ENCODE measurements at regions not wholly inside any gene's neighbourhood (a gene's known extent, or its start where the extent isn't known, plus 50 kb on each side); places are given as distances from the start of the nearest gene placed in this dataset.

DNA sequence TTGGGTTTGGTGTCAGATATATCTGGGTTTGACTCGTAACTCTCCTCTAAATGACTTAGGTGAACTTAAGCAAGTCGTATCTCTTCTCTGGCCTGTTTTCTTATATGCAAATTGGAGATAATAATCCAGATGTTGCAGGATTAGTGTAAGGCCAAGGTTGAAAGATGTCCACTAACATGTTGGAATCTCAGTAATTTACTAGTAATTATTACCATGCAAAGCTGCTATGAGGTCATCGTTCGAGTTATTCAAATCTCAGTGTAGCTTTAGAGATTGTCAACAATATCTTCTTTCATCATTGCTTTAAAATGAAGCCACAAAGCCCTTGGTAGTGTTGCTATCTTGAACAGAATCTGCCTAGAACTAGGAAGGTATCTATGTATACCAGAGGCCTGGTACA, 437.7 kb upstream of the KLF4 start:
- WGBS (ENCODE audit: extremely low coverage, insufficient read length, low lambda C conversion rate), result no CpG with 5 or more reads among the region's 4 CpGs
- no peaks in the 10 kb centered on the region for H3K27me3 ChIP-seq (ENCODE audit: insufficient read depth, low read length)
- TF ChIP-seq, protein P1, sequence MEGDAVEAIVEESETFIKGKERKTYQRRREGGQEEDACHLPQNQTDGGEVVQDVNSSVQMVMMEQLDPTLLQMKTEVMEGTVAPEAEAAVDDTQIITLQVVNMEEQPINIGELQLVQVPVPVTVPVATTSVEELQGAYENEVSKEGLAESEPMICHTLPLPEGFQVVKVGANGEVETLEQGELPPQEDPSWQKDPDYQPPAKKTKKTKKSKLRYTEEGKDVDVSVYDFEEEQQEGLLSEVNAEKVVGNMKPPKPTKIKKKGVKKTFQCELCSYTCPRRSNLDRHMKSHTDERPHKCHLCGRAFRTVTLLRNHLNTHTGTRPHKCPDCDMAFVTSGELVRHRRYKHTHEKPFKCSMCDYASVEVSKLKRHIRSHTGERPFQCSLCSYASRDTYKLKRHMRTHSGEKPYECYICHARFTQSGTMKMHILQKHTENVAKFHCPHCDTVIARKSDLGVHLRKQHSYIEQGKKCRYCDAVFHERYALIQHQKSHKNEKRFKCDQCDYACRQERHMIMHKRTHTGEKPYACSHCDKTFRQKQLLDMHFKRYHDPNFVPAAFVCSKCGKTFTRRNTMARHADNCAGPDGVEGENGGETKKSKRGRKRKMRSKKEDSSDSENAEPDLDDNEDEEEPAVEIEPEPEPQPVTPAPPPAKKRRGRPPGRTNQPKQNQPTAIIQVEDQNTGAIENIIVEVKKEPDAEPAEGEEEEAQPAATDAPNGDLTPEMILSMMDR (conservative IDR thresholded peaks at IDR 0.05), result no peak

More for the DNA sequence above, 437.7 kb upstream of the KLF4 start:
- H2BK5ac ChIP-seq (ENCODE audit: insufficient read length, low read length), result no peak overlapping the region
- DNase-seq, result no peak
- no peak overlapping the region for H2AK5ac ChIP-seq (ENCODE audit: insufficient read length, low read length)
- no peak overlapping the region for H2BK15ac ChIP-seq (ENCODE audit: low read depth, low read length)
- H3K4ac ChIP-seq (ENCODE audit: low read depth, low read length), result no peak overlapping the region
- H3K4me3 Mint-ChIP-seq, result no peak overlapping the region
- H3K79me2 ChIP-seq (ENCODE audit: insufficient read depth, low read length), result no peaks in the 10 kb centered on the region
- no peak overlapping the region for H4K5ac ChIP-seq (ENCODE audit: insufficient read length, low read depth, low read length)
- peaks cover 0 to 5% of the 10 kb centered on the region in 2 experiments; a peak in 1 of 5 replicates for H3K9me3 Mint-ChIP-seq
- no peak overlapping the region for H3T11ph ChIP-seq (ENCODE audit: low read length)
- H3K14ac ChIP-seq (ENCODE audit: insufficient read depth, low read length), result no peak overlapping the region
- no peak overlapping the region for H2AFZ ChIP-seq (ENCODE audit: low read length)
- no peaks in the 10 kb centered on the region for H3K23me2 ChIP-seq (ENCODE audit: insufficient read length, low read depth, low read length, poor library complexity, severe bottlenecking)
- no peaks in the 10 kb centered on the region for H3K27me3 Mint-ChIP-seq (ENCODE audit: low read depth)
- no peak overlapping the region for H2BK12ac ChIP-seq (ENCODE audit: insufficient read length, low read depth, low read length)
- no peaks in the 10 kb centered on the region for H3K79me1 ChIP-seq (ENCODE audit: insufficient read depth, low read depth, low read length, poor library complexity, severe bottlenecking)
- H3K4me1 ChIP-seq (ENCODE audit: insufficient read depth, low read length), result no peaks in the 10 kb centered on the region; the same call in 1 of the 2 replicates
- H3K36me3 Mint-ChIP-seq (ENCODE audit: insufficient read depth in 1 of 3, low read depth in 3 of 3), result no peaks in the 10 kb centered on the region
- H4K91ac ChIP-seq (ENCODE audit: insufficient read length, low read depth, low read length), result no peak overlapping the region
- no peak overlapping the region for H4K8ac ChIP-seq (replicated peaks; ENCODE audit: insufficient read length, low read depth, low read length)
- no peak overlapping the region for H3K18ac ChIP-seq (ENCODE audit: insufficient read length, low read depth, low read length)
- no peak overlapping the region for H3K23ac ChIP-seq (ENCODE audit: insufficient read length, low read depth, low read length)
- no peak overlapping the region for H3K27ac ChIP-seq (ENCODE audit: insufficient read length, low read depth, low read length)
- no peak overlapping the region for H3K4me2 ChIP-seq (ENCODE audit: insufficient read depth, insufficient read length, low read length)
- no peaks in the 10 kb centered on the region for H3K9me3 ChIP-seq (ENCODE audit: control insufficient read depth, low read depth, low read length)
- H3K56ac ChIP-seq (ENCODE audit: insufficient read length, low read depth, low read length), result no peak overlapping the region
- no peak overlapping the region for H2BK20ac ChIP-seq (ENCODE audit: low read depth, low read length, poor library complexity, severe bottlenecking)
- no peaks in the 10 kb centered on the region for H3K4me1 Mint-ChIP-seq
- no peak overlapping the region for H2BK120ac ChIP-seq (ENCODE audit: low read depth, low read length, poor library complexity, severe bottlenecking)
- no peaks in the 10 kb centered on the region for H4K20me1 ChIP-seq (ENCODE audit: control insufficient read depth, insufficient read depth, insufficient read length)
- H3K27ac Mint-ChIP-seq, result no peak overlapping the region
- H3K9ac ChIP-seq (ENCODE audit: extremely low read depth, insufficient read length, low read length), result no peak overlapping the region
